Natural killer cell (primary cell): ENCODE measurements at regions not wholly inside any gene's neighbourhood (a gene's known extent, or its start where the extent isn't known, plus 50 kb on each side); places are given as distances from the start of the nearest gene placed in this dataset.

ENCODE experiments used
- ATAC-seq, 3 donors: fragments of 150-1000 bp in 2 of 3; fragments of 200-7000 bp in 1 of 3; cut with Tn5 transposase; 1 replicate in 1 of 3; 2 replicates in 2 of 3; pipeline ENCODE4 v1.10.0; 2021; ENCODE audit warnings: mild to moderate bottlenecking in 2 of 3, moderate library complexity in 2 of 3
- DNase-seq, 2 donors: peaks; one replicate each; pipeline versions ENCODE4 v3.0.0 to v3.0.0-alpha.2; 2013 to 2021; ENCODE audit warnings: mixed read lengths in 1 of 2
- H3K27ac ChIP-seq: one replicate; pipeline ENCODE4 v1.5.1; 2013; ENCODE audit warnings: mild to moderate bottlenecking, low read length
- H3K27me3 ChIP-seq: one replicate; pipeline ENCODE4 v1.6.1; 2013; ENCODE audit warnings: low read length; ENCODE audit not compliant: control insufficient read depth, insufficient read depth
- H3K36me3 ChIP-seq: one replicate; pipeline ENCODE4 v1.6.1; 2013; ENCODE audit warnings: low read length; ENCODE audit not compliant: control insufficient read depth, insufficient read depth
- H3K4me1 ChIP-seq: one replicate; pipeline ENCODE4 v1.6.1; 2013; ENCODE audit warnings: low read length; ENCODE audit not compliant: control insufficient read depth, insufficient read depth
- H3K4me3 ChIP-seq: one replicate; pipeline ENCODE4 v1.5.1; 2013; ENCODE audit warnings: low read length
- H3K9me3 ChIP-seq: one replicate; pipeline ENCODE4 v1.6.1; 2013; ENCODE audit warnings: low read length; ENCODE audit not compliant: control insufficient read depth, insufficient read depth
- H3K27ac Mint-ChIP-seq, 2 donors: one replicate each; pipeline ENCODE4 v1.8.0; 2022; ENCODE audit warnings: mild to moderate bottlenecking in 2 of 2, mixed read lengths in 2 of 2, moderate library complexity in 1 of 2
- H3K27me3 Mint-ChIP-seq, 2 donors: one replicate each; pipeline ENCODE4 v1.8.0; 2022; ENCODE audit warnings: low read depth in 2 of 2, mixed read lengths in 2 of 2
- H3K36me3 Mint-ChIP-seq: one replicate; pipeline ENCODE4 v1.8.0; 2022; ENCODE audit warnings: mixed read lengths
- H3K4me1 Mint-ChIP-seq, 2 donors: one replicate each; pipeline ENCODE4 v1.8.0; 2022; ENCODE audit warnings: mixed read lengths in 2 of 2
- H3K4me3 Mint-ChIP-seq: one replicate; pipeline ENCODE4 v1.8.0; 2022; ENCODE audit warnings: mild to moderate bottlenecking, moderate library complexity, mixed read lengths
- H3K9me3 Mint-ChIP-seq, 2 donors: one replicate each; pipeline ENCODE4 v1.8.0; 2022; ENCODE audit warnings: mixed read lengths in 2 of 2
- CTCF ChIP-seq: fragments of 200-600 bp; IDR thresholded peaks from one replicate; pipeline ENCODE4 v1.8.0; 2022; ENCODE audit warnings: antibody characterized with exemption
- WGBS: methylation state at CpG from one replicate; pipeline ENCODE4 v1.1.7; 2013; ENCODE audit warnings: missing lambda C conversion rate; ENCODE audit not compliant: insufficient coverage; 5-methylcytosine and 5-hydroxymethylcytosine counted together
- intact Hi-C: fragments of 100-400 bp; cut with micrococcal nuclease; formaldehyde crosslinking; loops from one replicate; pipeline ENCODE4 v1.14.2; 2022

GRCh38 chr3:96750094-96750767, 64.2 kb upstream of the EPHA6 start:
- DNase-seq (no peak), ATAC-seq (no peak)
- no peaks in the 10 kb centered on the region for H3K4me1 Mint-ChIP-seq
- H3K27me3 ChIP-seq: no peaks in the 10 kb centered on the region
- no peak overlapping the region for H3K27ac ChIP-seq
- no peaks in the 10 kb centered on the region for H3K36me3 Mint-ChIP-seq
- H3K4me3 Mint-ChIP-seq: no peak overlapping the region
- H3K4me3 ChIP-seq: no peak overlapping the region
- TF ChIP-seq CTCF: no peak
- no peaks in the 10 kb centered on the region for H3K27me3 Mint-ChIP-seq
- peaks cover 19% of the 10 kb centered on the region for H3K9me3 ChIP-seq
- peaks cover 8 to 16% of the 10 kb centered on the region in 2 donors for H3K9me3 Mint-ChIP-seq
- no peak overlapping the region for H3K27ac Mint-ChIP-seq
- WGBS: 66% methylated on average over 2 of the region's 2 CpGs
- H3K36me3 ChIP-seq: no peaks in the 10 kb centered on the region
- H3K4me1 ChIP-seq: no peaks in the 10 kb centered on the region
- intact Hi-C loops: no loop called here

GRCh38 chr3:96753124-96753523, 61.3 kb upstream of the EPHA6 start:
- intact Hi-C loops: no loop called here
- DNase-seq: no peak
- Mint-ChIP-seq H3K4me3 (no peak overlapping the region), H3K27me3 (no peaks in the 10 kb centered on the region), H3K36me3 (no peaks in the 10 kb centered on the region), H3K27ac (no peak overlapping the region), H3K4me1 (no peaks in the 10 kb centered on the region), H3K9me3 (peaks cover 11 to 21% of the 10 kb centered on the region in 2 donors)
- H3K4me1 ChIP-seq: no peaks in the 10 kb centered on the region
- WGBS: 89% methylated on average over 13 of the region's 13 CpGs
- no peak for ATAC-seq
- no peaks in the 10 kb centered on the region for H3K36me3 ChIP-seq
- H3K27ac ChIP-seq: no peak overlapping the region
- peaks cover 19% of the 10 kb centered on the region for H3K9me3 ChIP-seq
- no peak for TF ChIP-seq CTCF
- no peak overlapping the region for H3K4me3 ChIP-seq
- no peaks in the 10 kb centered on the region for H3K27me3 ChIP-seq

DNA sequence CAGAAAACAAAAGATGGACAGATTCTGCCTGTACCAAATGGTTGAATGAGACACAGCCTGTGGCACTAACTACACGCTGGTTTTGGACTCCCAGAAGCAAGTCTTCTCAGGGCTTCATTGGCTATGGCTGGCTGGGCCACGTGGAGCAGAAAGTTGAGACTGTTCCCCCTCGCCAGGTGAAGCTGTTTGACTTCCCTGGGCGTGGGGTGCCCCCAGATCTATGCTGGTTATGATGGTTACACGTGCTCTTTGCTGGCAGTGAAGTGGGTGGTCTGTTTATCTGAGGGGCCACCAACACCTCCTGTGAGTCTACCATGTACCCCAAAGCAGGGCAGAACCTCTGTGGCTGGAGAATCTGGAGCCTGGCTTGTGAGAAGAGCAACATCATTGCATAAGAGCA, 60.3 kb upstream of the EPHA6 start:
- Histone ChIP-seq H3K4me1 (no peaks in the 10 kb centered on the region), H3K27me3 (no peaks in the 10 kb centered on the region), H3K36me3 (no peaks in the 10 kb centered on the region), H3K9me3 (peaks cover 19% of the 10 kb centered on the region), H3K27ac (no peak overlapping the region), H3K4me3 (no peak overlapping the region)
- Mint-ChIP-seq H3K27me3 (no peaks in the 10 kb centered on the region), H3K4me3 (no peak overlapping the region), H3K27ac (no peak overlapping the region), H3K9me3 (peaks cover 11 to 21% of the 10 kb centered on the region in 2 donors), H3K36me3 (no peaks in the 10 kb centered on the region), H3K4me1 (no peaks in the 10 kb centered on the region)
- ATAC-seq: no peak
- intact Hi-C loops: no loop called here
- no peak for DNase-seq
- 68% methylated on average over 5 of the region's 5 CpGs for WGBS
- TF ChIP-seq CTCF: no peak

GRCh38 chr3:96755519-96755918, 58.9 kb upstream of the EPHA6 start:
- no peaks in the 10 kb centered on the region for H3K36me3 Mint-ChIP-seq
- no peak for ATAC-seq
- H3K9me3 ChIP-seq: peaks cover 13% of the 10 kb centered on the region
- no peaks in the 10 kb centered on the region for H3K4me1 ChIP-seq
- no peak for TF ChIP-seq CTCF
- no peak overlapping the region for H3K4me3 ChIP-seq
- 73% methylated on average over 4 of the region's 4 CpGs for WGBS
- no peak overlapping the region for H3K4me3 Mint-ChIP-seq
- no peak overlapping the region for H3K27ac Mint-ChIP-seq
- no peak for DNase-seq
- peaks cover 11 to 21% of the 10 kb centered on the region in 2 donors for H3K9me3 Mint-ChIP-seq
- intact Hi-C loops: no loop called here
- no peaks in the 10 kb centered on the region for H3K27me3 Mint-ChIP-seq
- no peaks in the 10 kb centered on the region for H3K4me1 Mint-ChIP-seq
- H3K36me3 ChIP-seq: no peaks in the 10 kb centered on the region
- no peak overlapping the region for H3K27ac ChIP-seq
- H3K27me3 ChIP-seq: no peaks in the 10 kb centered on the region
